Erythroblast (primary cell): ENCODE measurements at regions not wholly inside any gene's neighbourhood (a gene's known extent, or its start where the extent isn't known, plus 50 kb on each side); places are given as distances from the start of the nearest gene placed in this dataset.
A peak's percentile ranks its signal among the peaks of the same experiment; 100 is the strongest.

Source experiments
- GATA1 ChIP-seq: IDR thresholded peaks from 2 replicates; pipeline ENCODE4 v1.6.1; 2011; ENCODE audit warnings: low read depth, mild to moderate bottlenecking, control low read depth, low read length, moderate library complexity
- POLR2A ChIP-seq: IDR thresholded peaks from 2 replicates; pipeline ENCODE4 v1.6.1; 2011; ENCODE audit warnings: mild to moderate bottlenecking, low read length

DNA sequence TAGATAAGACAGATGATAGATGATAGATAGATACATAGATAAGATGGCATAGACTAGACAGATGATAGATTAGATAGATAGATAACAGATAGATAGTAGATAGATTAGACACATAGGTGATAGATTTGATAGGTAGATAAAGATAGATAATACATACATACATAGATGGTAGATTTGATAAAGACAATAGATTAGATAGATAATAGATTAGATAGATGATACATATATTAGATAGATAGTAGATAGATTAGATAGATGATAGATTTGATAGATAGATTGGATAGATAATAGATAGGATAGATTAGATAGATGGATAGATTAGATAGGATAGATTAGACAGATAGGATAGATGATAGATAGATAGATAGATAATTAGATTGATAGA lies 327.6 kb downstream of the BRD1 start:
- TF ChIP-seq POLR2A, result no peak
- peak; percentile 41 for TF ChIP-seq GATA1
